GM19324 (cell line): ENCODE measurements at regions not wholly inside any gene's neighbourhood (a gene's known extent, or its start where the extent isn't known, plus 50 kb on each side); places are given as distances from the start of the nearest gene placed in this dataset.

Experiments used
- ATAC-seq: cut with Tn5 transposase; IDR thresholded peaks from one replicate; pipeline ENCODE4 v1.9.1; 2021; ENCODE audit warnings: mild to moderate bottlenecking, moderate library complexity; ENCODE audit not compliant: unreplicated experiment, low FRiP score

DNA sequence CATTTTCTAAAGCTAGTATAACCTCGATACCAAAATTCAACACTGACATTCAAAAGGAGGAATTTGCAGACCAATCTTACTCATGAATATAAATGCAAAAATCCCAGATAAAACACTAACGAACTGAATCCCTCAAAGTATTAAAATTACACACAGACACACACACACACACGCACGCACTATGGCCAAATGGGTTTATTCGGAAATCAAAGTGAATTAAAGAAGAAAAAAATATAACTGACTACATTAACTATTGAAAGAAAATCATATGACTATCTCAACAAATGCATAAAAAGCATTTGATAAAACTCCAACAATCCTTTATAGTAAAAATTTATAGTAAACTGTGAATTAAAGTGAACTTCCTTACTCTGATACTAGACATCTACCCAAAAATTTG lies 97.9 kb upstream of the HNRNPA3 start:
- ATAC-seq = no peak

GRCh38 chr2:177117755-177118154 lies 94.8 kb upstream of the HNRNPA3 start:
- ATAC-seq = no peak

GRCh38 chr2:177118636-177119035 lies 94.0 kb upstream of the HNRNPA3 start:
- ATAC-seq = no peak

GRCh38 chr2:177119099-177119498 lies 93.5 kb upstream of the HNRNPA3 start:
- ATAC-seq = no peak

GRCh38 chr2:177123048-177123447 lies 89.5 kb upstream of the HNRNPA3 start:
- ATAC-seq = no peak

GRCh38 chr2:177124371-177124770 lies 88.2 kb upstream of the HNRNPA3 start:
- no peak for ATAC-seq

DNA sequence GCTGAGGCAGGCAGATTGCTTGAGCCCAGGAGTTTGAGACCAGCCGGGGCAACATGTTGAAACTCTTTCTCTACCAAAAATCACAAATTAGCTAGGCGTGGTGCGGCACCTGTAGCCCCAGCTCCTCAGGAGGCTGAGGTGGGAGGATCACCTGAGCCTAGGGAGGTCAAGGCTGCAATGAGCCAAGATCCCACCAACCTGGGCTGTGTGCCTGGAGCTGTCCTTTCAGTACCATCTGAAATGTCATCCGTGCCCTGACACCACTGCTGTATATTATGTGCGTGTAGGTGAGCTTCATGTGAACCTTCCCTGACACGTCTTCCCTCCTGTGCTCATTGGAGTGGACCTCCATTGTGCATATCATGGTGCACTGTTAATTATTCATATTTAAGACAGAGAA lies 84.8 kb upstream of the HNRNPA3 start:
- ATAC-seq = no peak

- ATAC-seq = no peak
Measured at GRCh38 chr2:177129610-177130009, 83.0 kb upstream of the HNRNPA3 start.

DNA sequence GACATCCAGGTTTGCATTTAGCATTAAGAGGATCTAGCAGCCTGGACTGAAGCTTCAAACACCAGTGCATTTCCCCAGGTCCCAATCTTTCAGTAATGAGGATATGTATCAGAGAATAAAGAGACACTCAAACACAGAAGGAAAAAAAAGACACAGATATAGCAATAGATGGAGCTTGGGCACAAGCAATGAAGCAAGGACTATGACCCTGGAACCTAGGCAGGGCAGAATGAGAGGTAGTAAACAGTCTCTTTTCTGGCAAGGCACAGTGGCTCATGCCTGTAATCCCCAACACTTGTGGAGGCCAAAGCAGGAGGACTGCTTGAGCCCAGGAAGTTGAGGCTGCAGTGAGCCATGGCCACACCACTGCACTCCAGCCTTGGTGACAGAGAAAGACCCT lies 80.7 kb upstream of the HNRNPA3 start:
- no peak for ATAC-seq

DNA sequence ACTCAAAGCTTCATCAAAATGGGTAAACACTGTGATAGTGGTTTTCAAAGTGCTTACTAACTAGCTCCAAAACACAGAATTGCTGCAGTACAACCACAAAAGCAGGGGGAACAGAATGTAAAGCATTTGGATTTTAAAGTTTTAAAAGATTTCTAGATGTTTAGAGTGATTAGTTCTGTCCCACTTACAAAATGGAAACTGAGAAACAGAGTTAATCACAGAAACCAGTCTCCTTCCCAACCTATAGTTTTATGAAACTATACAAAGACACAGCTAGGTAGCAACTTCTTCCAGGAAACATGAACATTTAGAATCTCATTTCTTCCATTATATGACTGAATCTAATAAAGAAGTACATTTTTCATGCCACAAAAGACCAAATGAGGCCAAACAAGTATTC lies 73.8 kb upstream of the HNRNPA3 start:
- no peak for ATAC-seq

GRCh38 chr2:177141866-177142265 lies 70.7 kb upstream of the HNRNPA3 start:
- no peak for ATAC-seq

DNA sequence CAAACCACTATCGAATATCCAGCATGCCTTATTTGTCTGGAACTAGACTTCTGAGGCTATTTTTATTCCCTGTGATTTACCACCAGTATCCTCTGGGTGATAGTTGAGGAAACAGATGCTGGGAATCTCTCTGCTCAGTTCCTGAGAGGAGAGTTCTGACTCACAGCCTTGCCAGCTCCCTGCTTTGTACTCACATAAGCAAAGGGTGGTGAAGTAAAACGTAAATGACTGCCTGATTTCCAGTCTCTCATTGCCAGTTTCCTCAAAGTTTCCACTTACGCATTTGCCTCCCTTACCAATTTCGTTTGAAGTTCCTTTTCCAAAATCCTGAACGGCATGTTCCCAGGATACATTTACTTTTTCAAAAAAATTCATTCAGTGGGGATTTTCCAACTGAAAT lies 69.2 kb upstream of the HNRNPA3 start:
- no peak for ATAC-seq

DNA sequence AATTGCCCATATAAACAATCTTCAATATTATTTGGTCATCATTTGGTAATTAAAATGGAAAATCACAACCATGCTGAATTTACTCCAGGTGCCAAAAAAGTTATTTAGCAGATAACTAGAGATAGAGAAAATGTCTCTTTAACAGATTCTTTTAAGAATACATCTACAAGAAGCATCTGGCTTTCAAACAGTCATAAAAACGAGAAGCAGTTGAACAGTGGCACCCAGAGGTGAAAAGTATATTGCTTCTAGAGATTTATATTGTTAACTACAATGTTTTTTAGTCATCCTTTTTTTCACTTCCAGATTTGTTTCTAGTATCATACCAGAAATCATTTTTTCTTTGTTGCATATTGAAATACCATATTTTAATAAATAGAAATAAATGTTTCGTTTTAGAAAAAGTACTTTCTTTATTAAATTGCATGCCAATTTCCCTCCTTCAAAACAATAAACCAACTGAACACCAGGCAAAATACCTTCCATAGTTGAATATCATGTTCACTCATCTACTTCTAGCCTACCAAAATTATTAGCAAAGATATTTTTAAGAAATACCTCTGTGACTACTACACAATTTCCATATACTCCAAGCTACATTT lies 65.4 kb upstream of the HNRNPA3 start:
- no peak for ATAC-seq

DNA sequence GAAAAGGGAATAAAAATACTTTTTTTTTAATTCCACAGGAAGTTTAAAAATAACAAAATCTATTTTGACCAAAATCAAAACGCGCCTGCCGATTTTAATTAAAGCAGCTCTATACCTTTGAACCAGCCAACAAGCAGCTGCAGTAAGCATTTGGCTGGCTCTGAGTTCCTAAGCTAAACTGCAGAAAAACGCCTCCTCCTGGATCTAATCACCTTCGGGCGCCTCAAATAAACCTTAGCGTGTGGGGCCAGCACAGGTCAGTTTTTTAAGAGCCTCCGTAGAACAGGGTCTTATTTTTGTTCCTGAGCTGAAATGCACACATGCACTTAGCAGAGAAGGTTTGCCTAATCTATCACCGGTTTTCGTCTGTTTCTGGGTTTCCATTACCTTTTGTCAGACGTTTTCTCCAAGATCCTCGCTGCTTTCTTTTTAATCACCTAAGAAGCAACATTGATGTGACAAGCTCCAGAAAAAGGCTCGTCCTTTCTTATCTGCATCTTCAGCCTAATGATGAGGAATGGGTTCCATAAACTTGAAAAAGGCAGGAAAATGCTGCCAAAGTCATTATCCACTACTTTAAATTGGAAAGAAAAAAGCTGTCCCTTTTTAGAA lies 64.7 kb upstream of the HNRNPA3 start:
- no peak for ATAC-seq

- ATAC-seq = peak; percentile 92
Measured at GRCh38 chr2:177148477-177149154, 64.0 kb upstream of the HNRNPA3 start.

DNA sequence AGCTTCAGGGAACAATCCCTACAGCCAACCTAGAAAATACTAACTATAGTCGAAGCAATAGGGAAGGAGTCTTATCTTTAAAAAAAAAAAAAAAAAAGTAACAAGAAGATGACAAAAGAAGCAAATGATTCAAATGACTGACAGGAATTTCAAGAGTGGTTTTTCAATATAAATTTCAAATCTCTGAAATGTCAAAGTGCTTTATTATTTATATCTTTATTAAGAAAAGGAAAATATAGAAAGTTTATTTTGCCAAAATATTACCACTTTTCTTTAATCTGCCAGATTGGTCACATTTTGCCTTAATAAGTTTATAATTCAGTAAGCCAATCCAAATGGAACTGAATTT lies 63.5 kb upstream of the HNRNPA3 start:
- ATAC-seq = no peak

DNA sequence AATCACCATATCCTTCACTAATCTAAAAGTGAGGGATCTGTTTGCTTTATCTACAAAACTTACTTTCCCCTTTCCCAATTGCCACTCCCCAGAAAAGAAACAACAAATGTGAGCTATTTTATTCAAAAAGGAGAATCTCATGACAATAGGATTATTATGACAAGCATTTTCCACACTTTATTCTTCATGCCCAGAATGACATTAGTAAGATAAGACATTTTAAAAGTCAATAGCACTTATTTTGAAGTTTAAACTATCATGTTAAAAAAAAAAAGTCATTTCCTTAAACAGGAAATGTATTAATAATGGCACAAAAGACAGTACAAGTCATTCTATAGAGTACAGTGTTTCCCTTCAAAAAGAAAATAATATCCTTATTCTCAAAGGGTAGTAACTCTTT lies 58.8 kb upstream of the HNRNPA3 start:
- no peak for ATAC-seq

GRCh38 chr2:177154809-177155208 lies 57.8 kb upstream of the HNRNPA3 start:
- no peak for ATAC-seq

DNA sequence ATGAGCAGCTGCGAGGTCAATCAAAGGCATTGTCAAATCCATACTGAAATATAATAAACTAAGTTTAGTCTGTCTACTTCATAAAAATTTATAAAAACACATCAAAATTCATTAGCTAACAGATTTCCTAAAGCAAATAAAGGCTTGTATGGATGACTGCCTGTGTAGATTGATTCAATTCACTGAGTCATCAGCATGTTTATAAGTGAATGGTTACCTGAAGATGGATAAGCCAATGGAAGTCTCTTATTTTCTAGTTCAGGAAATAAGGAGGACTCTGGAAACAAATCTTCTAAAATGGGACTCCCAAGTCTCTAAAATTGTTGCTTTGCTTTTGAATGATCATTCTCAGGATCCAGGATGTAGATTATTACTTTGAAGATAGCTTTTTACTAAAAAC lies 57.0 kb upstream of the HNRNPA3 start:
- no peak for ATAC-seq

DNA sequence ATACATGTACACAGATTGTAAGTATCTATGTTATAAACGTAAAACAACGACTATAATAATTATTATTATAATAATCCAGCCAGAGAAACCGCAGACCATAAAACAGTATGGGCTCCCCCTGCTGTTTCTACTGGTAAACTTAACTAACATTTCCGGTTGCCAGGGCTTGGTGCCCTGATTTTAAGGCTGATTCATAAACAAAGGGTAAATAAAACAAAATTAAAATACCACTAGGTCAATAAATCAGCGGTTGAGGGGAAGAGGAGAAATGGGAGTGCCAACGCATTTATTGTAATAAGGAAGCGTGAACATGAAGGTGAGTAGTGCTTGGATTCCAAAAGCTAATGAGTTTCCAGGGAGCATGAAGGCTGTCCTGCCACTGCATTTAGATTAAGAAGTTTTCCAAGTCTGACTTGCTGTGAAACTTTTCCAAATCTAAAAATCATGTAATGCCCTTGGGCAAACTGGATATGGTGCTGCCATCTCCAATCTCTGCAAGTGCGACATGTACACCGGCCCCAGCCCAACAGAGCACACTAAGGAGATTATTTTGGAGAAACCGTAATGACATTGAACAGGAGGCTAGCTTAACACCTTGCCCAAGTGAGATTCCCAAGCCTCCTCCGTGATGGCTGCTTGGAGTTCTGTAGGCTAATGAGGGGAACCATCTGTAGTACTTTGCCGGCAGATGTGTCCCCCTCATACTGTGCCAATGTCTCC lies 50.7 kb upstream of the HNRNPA3 start:
- ATAC-seq = no peak
